ENCODE measurements at regions not wholly inside any gene's neighbourhood (a gene's known extent, or its start where the extent isn't known, plus 50 kb on each side); places are given as distances from the start of the nearest gene placed in this dataset.

- ChIA-PET RAD21 (ENCODE audit: unreplicated experiment) (no interaction called here), CTCF (no interaction called here), SMC1A (ENCODE audit: uncharacterized antibody, unreplicated experiment) (interaction anchor here (1.1 kb wide), 1 partner anchor 25 kb away, joined by 3 read pairs; no protein-coding TSS in a partner anchor), POLR2A (no interaction called here)
- no peak overlapping the region for H3K27ac ChIP-seq (ENCODE audit: control insufficient read depth, insufficient read depth)
- no peaks in the 10 kb centered on the region for H3K9me3 ChIP-seq (replicated peaks; ENCODE audit: control insufficient read depth, insufficient read depth, low read length)
- H3K4me3 ChIP-seq = no peak overlapping the region
- 36% methylated on average over 14 of the region's 14 CpGs for WGBS (ENCODE audit: insufficient coverage, insufficient replicate concordance, low lambda C conversion rate, missing lambda C conversion rate)
- no peak for FAIRE-seq
- no peaks in the 10 kb centered on the region for H3K27me3 ChIP-seq (replicated peaks in 1 of 2; ENCODE audit: control insufficient read depth in 2 of 2, insufficient read depth in 2 of 2, low read length in 1 of 2)
- no peak overlapping the region for H2AFZ ChIP-seq (ENCODE audit: control insufficient read depth, low read depth, low read length)
- H4K20me1 ChIP-seq (ENCODE audit: control insufficient read depth, insufficient read depth) = no peaks in the 10 kb centered on the region
- intact Hi-C loops (cut with micrococcal nuclease; ENCODE audit: unreplicated experiment) = no loop called here
- no peaks in the 10 kb centered on the region for H3K36me3 ChIP-seq (ENCODE audit: control insufficient read depth in 2 of 2, insufficient read depth in 2 of 2, low read length in 1 of 2)
- TF ChIP-seq ZNF24 (IDR thresholded peaks at IDR 0.05) (no peak), TCF12 (IDR thresholded peaks at IDR 0.05; ENCODE audit: low read depth, low read length) (no peak), NFIC (IDR thresholded peaks at IDR 0.05; ENCODE audit: low read depth, low read length) (no peak), ESRRA (IDR thresholded peaks at IDR 0.05; ENCODE audit: low read length) (no peak), POLR2A (IDR thresholded peaks at IDR 0.05; ENCODE audit: low read depth, low read length) (no peak), TCF3 (IDR thresholded peaks at IDR 0.05; ENCODE audit: borderline replicate concordance, insufficient read depth, low read depth, low read length) (no peak), BHLHE40 (IDR thresholded peaks at IDR 0.05; ENCODE audit: borderline replicate concordance in 1 of 2, low read depth in 2 of 2, low read length in 1 of 2) (no peak), NRF1 (conservative IDR thresholded peaks at IDR 0.05; ENCODE audit: low read depth, low read length) (no peak), ETV6 (conservative IDR thresholded peaks at IDR 0.05 in 1 of 2, IDR thresholded peaks at IDR 0.05 in 1 of 2; ENCODE audit: borderline replicate concordance in 1 of 2, low read depth in 1 of 2) (no peak), EED (IDR thresholded peaks at IDR 0.05; ENCODE audit: low read depth) (no peak), RFX5 (IDR thresholded peaks at IDR 0.05; ENCODE audit: low read depth, low read length) (no peak)
- TF ChIP-seq, protein P1, sequence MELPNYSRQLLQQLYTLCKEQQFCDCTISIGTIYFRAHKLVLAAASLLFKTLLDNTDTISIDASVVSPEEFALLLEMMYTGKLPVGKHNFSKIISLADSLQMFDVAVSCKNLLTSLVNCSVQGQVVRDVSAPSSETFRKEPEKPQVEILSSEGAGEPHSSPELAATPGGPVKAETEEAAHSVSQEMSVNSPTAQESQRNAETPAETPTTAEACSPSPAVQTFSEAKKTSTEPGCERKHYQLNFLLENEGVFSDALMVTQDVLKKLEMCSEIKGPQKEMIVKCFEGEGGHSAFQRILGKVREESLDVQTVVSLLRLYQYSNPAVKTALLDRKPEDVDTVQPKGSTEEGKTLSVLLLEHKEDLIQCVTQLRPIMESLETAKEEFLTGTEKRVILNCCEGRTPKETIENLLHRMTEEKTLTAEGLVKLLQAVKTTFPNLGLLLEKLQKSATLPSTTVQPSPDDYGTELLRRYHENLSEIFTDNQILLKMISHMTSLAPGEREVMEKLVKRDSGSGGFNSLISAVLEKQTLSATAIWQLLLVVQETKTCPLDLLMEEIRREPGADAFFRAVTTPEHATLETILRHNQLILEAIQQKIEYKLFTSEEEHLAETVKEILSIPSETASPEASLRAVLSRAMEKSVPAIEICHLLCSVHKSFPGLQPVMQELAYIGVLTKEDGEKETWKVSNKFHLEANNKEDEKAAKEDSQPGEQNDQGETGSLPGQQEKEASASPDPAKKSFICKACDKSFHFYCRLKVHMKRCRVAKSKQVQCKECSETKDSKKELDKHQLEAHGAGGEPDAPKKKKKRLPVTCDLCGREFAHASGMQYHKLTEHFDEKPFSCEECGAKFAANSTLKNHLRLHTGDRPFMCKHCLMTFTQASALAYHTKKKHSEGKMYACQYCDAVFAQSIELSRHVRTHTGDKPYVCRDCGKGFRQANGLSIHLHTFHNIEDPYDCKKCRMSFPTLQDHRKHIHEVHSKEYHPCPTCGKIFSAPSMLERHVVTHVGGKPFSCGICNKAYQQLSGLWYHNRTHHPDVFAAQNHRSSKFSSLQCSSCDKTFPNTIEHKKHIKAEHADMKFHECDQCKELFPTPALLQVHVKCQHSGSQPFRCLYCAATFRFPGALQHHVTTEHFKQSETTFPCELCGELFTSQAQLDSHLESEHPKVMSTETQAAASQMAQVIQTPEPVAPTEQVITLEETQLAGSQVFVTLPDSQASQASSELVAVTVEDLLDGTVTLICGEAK (IDR thresholded peaks at IDR 0.05; ENCODE audit: borderline replicate concordance) = no peak
- in situ Hi-C loops (cut with MboI) = no loop called here
- BruUV-seq (replicated peaks) = no TSS peak
- H3K4me2 ChIP-seq (ENCODE audit: control insufficient read depth, insufficient read depth) = no peak overlapping the region
- no peaks in the 10 kb centered on the region for H3K4me1 ChIP-seq (ENCODE audit: control insufficient read depth, insufficient read depth, low read length)
- H3K9ac ChIP-seq (ENCODE audit: control insufficient read depth, insufficient read depth, low read length) = no peak overlapping the region
- H3K79me2 ChIP-seq (ENCODE audit: control insufficient read depth, insufficient read depth, low read length) = no peaks in the 10 kb centered on the region
- no peak for DNase-seq (ENCODE audit: low read depth, low spot score)
- no peak for ATAC-seq
Observed at GRCh38 chr10:28875549-28876081, 198.3 kb downstream of the BAMBI start.

Data from GM12878 (cell line).